ENCODE measurements at regions not wholly inside any gene's neighbourhood (a gene's known extent, or its start where the extent isn't known, plus 50 kb on each side); places are given as distances from the start of the nearest gene placed in this dataset.

- H3K4me3 ChIP-seq (ENCODE audit: low read length), result no peak overlapping the region
- DNase-seq (ENCODE audit: low read depth, low spot score), result no peak
These were observed 307.8 kb downstream of the CYP26B1 start for GRCh38 chr2:71839826-71840225.

- no peak for DNase-seq (ENCODE audit: low read depth, low spot score)
- no peak overlapping the region for H3K4me3 ChIP-seq (ENCODE audit: low read length)
These were observed 312.9 kb downstream of the CYP26B1 start for GRCh38 chr2:71834796-71835195.

GRCh38 chr2:71833855-71834560 is 313.7 kb downstream of the CYP26B1 start:
- no peak for DNase-seq (ENCODE audit: low read depth, low spot score)

GRCh38 chr2:71833272-71833671 is 314.4 kb downstream of the CYP26B1 start:
- H3K4me3 ChIP-seq (ENCODE audit: low read length), result no peak overlapping the region
- DNase-seq (ENCODE audit: low read depth, low spot score), result no peak

More at GRCh38 chr2:71833855-71834560, 313.7 kb downstream of the CYP26B1 start:
- no peak overlapping the region for H3K4me3 ChIP-seq (ENCODE audit: low read length)

GRCh38 chr2:71832844-71833243 is 314.8 kb downstream of the CYP26B1 start:
- H3K4me3 ChIP-seq (ENCODE audit: low read length), result no peak overlapping the region
- DNase-seq (ENCODE audit: low read depth, low spot score), result no peak

GRCh38 chr2:71832388-71832787 is 315.3 kb downstream of the CYP26B1 start:
- no peak for DNase-seq (ENCODE audit: low read depth, low spot score)
- no peak overlapping the region for H3K4me3 ChIP-seq (ENCODE audit: low read length)

GRCh38 chr2:71831193-71831577 is 316.5 kb downstream of the CYP26B1 start:
- no peak for DNase-seq (ENCODE audit: low read depth, low spot score)
- no peak overlapping the region for H3K4me3 ChIP-seq (ENCODE audit: low read length)

- DNase-seq (ENCODE audit: low read depth, low spot score), result no peak
- H3K4me3 ChIP-seq (ENCODE audit: low read length), result no peak overlapping the region
These were observed 317.0 kb downstream of the CYP26B1 start for GRCh38 chr2:71830497-71831192.

- DNase-seq (ENCODE audit: low read depth, low spot score), result no peak
- H3K4me3 ChIP-seq (ENCODE audit: low read length), result no peak overlapping the region
These were observed 318.7 kb downstream of the CYP26B1 start for GRCh38 chr2:71829008-71829407.

- DNase-seq (ENCODE audit: low read depth, low spot score), result no peak
- no peak overlapping the region for H3K4me3 ChIP-seq (ENCODE audit: low read length)
These were observed 319.7 kb downstream of the CYP26B1 start for GRCh38 chr2:71827973-71828372.

- DNase-seq (ENCODE audit: low read depth, low spot score), result no peak
- no peak overlapping the region for H3K4me3 ChIP-seq (ENCODE audit: low read length)
These were observed 320.1 kb downstream of the CYP26B1 start for GRCh38 chr2:71827524-71827901.

GRCh38 chr2:71826826-71827523 is 320.7 kb downstream of the CYP26B1 start:
- DNase-seq (ENCODE audit: low read depth, low spot score), result no peak
- no peak overlapping the region for H3K4me3 ChIP-seq (ENCODE audit: low read length)

- H3K4me3 ChIP-seq (ENCODE audit: low read length), result no peak overlapping the region
These were observed 321.4 kb downstream of the CYP26B1 start for GRCh38 chr2:71826299-71826698.

GRCh38 chr2:71824436-71824835 is 323.2 kb downstream of the CYP26B1 start:
- no peak for DNase-seq (ENCODE audit: low read depth, low spot score)
- no peak overlapping the region for H3K4me3 ChIP-seq (ENCODE audit: low read length)

More at GRCh38 chr2:71826299-71826698, 321.4 kb downstream of the CYP26B1 start:
- no peak for DNase-seq (ENCODE audit: low read depth, low spot score)

GRCh38 chr2:71823526-71823925 is 324.1 kb downstream of the CYP26B1 start:
- no peak for DNase-seq (ENCODE audit: low read depth, low spot score)
- no peak overlapping the region for H3K4me3 ChIP-seq (ENCODE audit: low read length)

- no peak for DNase-seq (ENCODE audit: low read depth, low spot score)
- no peak overlapping the region for H3K4me3 ChIP-seq (ENCODE audit: low read length)
These were observed 325.2 kb downstream of the CYP26B1 start for GRCh38 chr2:71822463-71822862.

- DNase-seq (ENCODE audit: low read depth, low spot score), result no peak
- H3K4me3 ChIP-seq (ENCODE audit: low read length), result no peak overlapping the region
These were observed 325.8 kb downstream of the CYP26B1 start for GRCh38 chr2:71821856-71822255.

GRCh38 chr2:71816815-71817214 is 330.8 kb downstream of the CYP26B1 start:
- no peak overlapping the region for H3K4me3 ChIP-seq (ENCODE audit: low read length)
- DNase-seq (ENCODE audit: low read depth, low spot score), result no peak

GRCh38 chr2:71815701-71816474 is 331.8 kb downstream of the CYP26B1 start:
- H3K4me3 ChIP-seq (ENCODE audit: low read length), result no peak overlapping the region
- DNase-seq (ENCODE audit: low read depth, low spot score), result no peak

Measured in Jurkat, Clone E6-1 (cell line).